Epithelial cell of esophagus (primary cell): ENCODE measurements at regions not wholly inside any gene's neighbourhood (a gene's known extent, or its start where the extent isn't known, plus 50 kb on each side); places are given as distances from the start of the nearest gene placed in this dataset.
A peak's percentile ranks its signal among the peaks of the same experiment; 100 is the strongest.
"Not testable (repeated sequence)": the region's sequence is repeated elsewhere in the genome, so short reads cannot be mapped to it uniquely, and the experiment has no call there.

Source experiments
- DNase-seq: peaks from one replicate; pipeline ENCODE4 v3.0.0; 2010; ENCODE audit warnings: low read depth
- H3K4me3 ChIP-seq: 2 replicates; pipeline ENCODE4 v1.5.1; 2011; ENCODE audit warnings: mild to moderate bottlenecking, low read length, control low read depth
- TF ChIP-seq, protein P1 (sequence below): IDR thresholded peaks from 2 replicates; pipeline ENCODE4 v1.5.1; 2011; ENCODE audit warnings: low read depth, mild to moderate bottlenecking, low read length, control low read depth, inconsistent platforms; ENCODE audit not compliant: insufficient read depth; ENCODE audit errors: missing control alignments

DNA sequence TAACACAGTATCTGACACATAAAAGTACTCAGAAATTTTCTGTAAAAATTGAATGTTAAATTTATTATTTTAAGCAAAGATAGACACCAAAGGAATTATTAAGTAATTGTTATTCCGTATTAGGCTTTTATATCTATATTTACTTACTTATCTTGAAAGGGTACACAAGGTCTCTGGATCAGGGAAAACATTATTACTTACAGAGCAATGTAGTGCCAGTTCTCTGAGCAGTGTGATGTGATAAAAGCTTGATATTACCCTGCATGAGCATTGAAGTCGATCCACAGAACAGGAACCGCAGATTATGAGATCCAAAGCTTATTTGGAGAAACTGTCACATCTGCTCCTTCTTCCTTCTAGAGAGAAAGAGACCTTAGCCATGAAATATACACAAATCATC lies 637.9 kb upstream of the RGS18 start:
- no peak for DNase-seq
- TF ChIP-seq, protein P1, sequence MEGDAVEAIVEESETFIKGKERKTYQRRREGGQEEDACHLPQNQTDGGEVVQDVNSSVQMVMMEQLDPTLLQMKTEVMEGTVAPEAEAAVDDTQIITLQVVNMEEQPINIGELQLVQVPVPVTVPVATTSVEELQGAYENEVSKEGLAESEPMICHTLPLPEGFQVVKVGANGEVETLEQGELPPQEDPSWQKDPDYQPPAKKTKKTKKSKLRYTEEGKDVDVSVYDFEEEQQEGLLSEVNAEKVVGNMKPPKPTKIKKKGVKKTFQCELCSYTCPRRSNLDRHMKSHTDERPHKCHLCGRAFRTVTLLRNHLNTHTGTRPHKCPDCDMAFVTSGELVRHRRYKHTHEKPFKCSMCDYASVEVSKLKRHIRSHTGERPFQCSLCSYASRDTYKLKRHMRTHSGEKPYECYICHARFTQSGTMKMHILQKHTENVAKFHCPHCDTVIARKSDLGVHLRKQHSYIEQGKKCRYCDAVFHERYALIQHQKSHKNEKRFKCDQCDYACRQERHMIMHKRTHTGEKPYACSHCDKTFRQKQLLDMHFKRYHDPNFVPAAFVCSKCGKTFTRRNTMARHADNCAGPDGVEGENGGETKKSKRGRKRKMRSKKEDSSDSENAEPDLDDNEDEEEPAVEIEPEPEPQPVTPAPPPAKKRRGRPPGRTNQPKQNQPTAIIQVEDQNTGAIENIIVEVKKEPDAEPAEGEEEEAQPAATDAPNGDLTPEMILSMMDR = no peak

DNA sequence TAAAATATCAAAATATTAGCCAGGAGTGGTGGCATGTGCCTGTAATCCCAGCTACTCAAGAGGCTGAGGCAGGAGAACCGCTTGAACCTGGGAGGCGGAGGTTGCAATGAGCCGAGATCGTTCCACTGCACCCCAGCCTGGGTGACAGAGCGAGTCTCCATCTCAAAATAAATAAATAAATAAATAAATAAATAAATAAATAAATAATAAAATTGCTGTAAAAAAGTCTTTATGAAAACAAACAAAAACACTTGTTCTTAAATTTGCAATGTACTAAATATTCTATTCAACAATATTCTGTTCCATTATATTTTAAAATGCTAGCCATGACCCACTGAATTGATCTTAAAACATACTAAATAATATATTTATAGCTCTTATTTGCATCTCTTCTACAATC lies 632.3 kb upstream of the RGS18 start:
- DNase-seq, H3K4me3 ChIP-seq: not testable (repeated sequence)

More for the DNA sequence above, 637.9 kb upstream of the RGS18 start:
- H3K4me3 ChIP-seq = no peak overlapping the region

DNA sequence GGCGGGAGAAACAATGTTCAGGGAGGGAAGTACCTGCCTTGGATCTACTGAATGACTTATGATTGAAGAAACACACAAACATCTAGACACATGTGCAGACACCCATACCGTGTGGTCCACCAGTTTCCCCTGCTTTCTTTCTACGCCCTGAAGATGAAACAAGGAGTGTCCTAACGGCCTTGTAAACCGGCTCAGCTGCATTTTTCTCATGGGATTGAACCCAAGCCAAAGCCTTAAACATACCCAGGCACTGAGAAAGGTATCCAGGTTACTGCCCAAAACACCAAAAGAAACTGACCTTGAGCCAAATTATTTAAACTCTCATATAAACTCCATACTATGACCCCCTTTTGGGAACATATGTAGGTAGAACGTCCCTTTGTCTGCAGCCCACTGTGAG lies 630.0 kb upstream of the RGS18 start:
- peak; percentile 60 for DNase-seq
- TF ChIP-seq, protein P1 = no peak
- no peak overlapping the region for H3K4me3 ChIP-seq

DNA sequence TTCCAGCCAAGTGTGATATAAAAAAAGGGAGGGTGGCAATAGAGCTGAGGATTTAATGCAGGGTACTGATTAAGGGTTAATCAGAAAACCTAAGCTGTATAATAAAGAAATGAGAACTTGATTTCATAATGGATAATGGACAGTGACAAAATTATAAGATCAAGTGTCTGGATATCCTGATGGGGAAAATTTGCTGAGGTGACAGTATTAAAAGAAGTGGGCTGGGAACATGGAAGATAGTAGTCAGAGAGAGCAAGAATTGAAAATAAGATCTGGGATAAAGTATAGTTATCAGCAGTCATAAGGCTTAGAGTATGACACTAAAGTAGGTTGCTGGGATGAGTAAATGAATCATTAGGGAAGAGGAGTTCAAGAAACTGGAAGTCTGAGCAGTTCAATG lies 627.3 kb upstream of the RGS18 start:
- TF ChIP-seq, protein P1 = no peak
- DNase-seq = no peak
- H3K4me3 ChIP-seq = no peak overlapping the region

DNA sequence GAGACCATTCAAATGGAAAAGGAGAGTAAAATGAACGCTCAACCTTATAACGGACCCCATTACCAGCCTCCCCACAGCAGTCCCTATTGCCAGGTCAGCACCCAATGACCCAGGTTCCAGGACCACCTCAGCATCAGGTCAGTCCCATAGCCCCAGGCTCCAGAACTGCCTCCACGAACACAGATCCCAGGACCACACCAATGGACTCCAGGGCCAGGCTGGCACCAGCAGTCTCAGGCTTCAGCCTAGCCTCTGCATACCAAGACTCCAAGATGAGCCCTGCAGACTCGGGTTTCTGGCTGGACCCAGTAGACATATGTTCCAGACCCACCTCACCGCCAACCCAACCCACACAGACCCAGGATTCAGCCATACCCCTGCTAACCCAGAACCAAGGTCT lies 625.0 kb upstream of the RGS18 start:
- TF ChIP-seq, protein P1 = no peak
- no peak for DNase-seq
- no peak overlapping the region for H3K4me3 ChIP-seq

DNA sequence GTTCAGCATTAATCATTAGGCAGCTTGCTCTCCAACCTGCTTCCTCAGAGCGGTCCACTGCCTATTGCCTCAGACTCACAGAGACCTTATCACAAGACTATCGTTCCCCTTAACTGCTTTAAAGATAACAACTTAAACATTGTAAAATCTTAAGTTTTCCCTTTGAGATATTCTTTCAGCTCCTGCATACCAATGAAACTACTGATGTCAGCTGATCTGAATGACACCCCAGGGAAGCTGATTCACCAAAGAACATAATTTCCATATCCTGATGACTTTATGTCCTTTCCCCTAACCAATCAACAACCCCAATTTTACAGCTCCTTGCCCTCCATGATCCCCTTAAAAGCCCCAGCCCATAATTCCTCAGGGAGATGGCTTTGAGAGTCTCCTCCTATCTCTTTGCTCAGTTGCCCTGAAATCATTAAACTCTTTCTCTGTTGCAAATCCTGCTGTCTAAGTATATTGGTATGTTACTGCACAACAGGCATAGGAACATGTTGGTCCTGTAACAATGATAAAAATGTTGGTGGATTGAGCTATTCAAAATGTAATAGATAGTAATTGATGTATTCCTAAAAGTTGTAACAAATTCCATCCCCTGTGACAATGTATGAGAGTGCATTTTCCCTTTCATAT lies 621.4 kb upstream of the RGS18 start:
- TF ChIP-seq, protein P1 = no peak
- H3K4me3 ChIP-seq = no peak overlapping the region
- DNase-seq = no peak

DNA sequence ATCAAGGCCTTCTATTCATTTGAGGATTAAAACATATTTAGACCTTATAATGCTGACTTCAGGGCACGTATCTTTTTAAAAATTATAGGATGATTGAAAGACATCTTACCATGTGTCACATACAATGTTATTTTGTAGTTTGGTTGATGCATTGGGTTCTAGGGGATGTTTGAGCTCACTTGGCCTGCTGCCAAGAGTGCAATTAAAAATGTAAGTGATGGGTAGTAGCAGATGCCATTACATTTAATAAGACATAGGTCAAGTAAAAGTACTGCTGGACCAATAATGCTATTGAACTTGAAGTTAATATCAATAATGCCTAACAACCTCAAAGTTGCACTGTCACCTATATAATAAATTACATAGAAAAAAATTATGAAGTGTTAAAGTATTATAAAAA lies 616.5 kb upstream of the RGS18 start:
- no peak overlapping the region for H3K4me3 ChIP-seq
- no peak for DNase-seq
- TF ChIP-seq, protein P1 = no peak

DNA sequence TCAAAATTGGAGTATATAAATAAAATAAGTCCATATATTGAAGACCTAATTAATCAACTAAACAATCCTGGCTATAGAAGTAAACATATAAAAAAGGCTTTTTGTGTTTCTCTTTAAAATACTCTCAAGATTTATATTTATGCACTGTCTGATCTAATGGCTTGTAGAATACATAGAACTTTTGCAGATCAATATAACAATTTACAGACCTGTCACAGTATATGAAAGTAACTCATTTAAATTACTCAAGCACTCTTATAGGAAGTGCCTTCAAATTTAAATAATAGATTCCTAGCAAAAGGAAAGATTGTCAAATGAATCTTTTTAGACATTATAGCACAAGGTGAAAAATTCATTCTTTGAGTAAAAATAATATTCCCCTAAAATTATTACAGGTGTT lies 615.8 kb upstream of the RGS18 start:
- TF ChIP-seq, protein P1 = no peak
- H3K4me3 ChIP-seq = no peak overlapping the region
- DNase-seq = no peak
